Mesothelial cell of epicardium (in vitro differentiated cells): ENCODE measurements at regions not wholly inside any gene's neighbourhood (a gene's known extent, or its start where the extent isn't known, plus 50 kb on each side); places are given as distances from the start of the nearest gene placed in this dataset.

Source experiments
- DNase-seq, 2 experiments: peaks; one replicate each; pipeline ENCODE4 v3.0.0; 2021; ENCODE audit warnings: low spot score in 2 of 2; ENCODE audit not compliant: unreplicated experiment in 2 of 2
- H3K27ac Mint-ChIP-seq: 2 replicates; pipeline ENCODE4 v1.8.0; 2021; ENCODE audit warnings: mixed read lengths
- H3K27me3 Mint-ChIP-seq: 2 replicates; pipeline ENCODE4 v1.8.0; 2021; ENCODE audit warnings: low read depth, mixed read lengths
- H3K36me3 Mint-ChIP-seq: 2 replicates; pipeline ENCODE4 v1.8.0; 2021; ENCODE audit warnings: mixed read lengths
- H3K4me1 Mint-ChIP-seq: 2 replicates; pipeline ENCODE4 v1.8.0; 2021; ENCODE audit warnings: mixed read lengths
- H3K4me3 Mint-ChIP-seq: 2 replicates; pipeline ENCODE4 v1.8.0; 2021; ENCODE audit warnings: mild to moderate bottlenecking, moderate library complexity, mixed read lengths
- H3K9me3 Mint-ChIP-seq: 2 replicates; pipeline ENCODE4 v1.8.0; 2021; ENCODE audit warnings: mixed read lengths
- TF ChIP-seq, protein P1 (sequence below): fragments of 200-600 bp; sonication (generic); IDR thresholded peaks from one replicate; pipeline ENCODE4 v1.5.0; 2021; ENCODE audit warnings: antibody characterized with exemption; ENCODE audit not compliant: unreplicated experiment

DNA sequence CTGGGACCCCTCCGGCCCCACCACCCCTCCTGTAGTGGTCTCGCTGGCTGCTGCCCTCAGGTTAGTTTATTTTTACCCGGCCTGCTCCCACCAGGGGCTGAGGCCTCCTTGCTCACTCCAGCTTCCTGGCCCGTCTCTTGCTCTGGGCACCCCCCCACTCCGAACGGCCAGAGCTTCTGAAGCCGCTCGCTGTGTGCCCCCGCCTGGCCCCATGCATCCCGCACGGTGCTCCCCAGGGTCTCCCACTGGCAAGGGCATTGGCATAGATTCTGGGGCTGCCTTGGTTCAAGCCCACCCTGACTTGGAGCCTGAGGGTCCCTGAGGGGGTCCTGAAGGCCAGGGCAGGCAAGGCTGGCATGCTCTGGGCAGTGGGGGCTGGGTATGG lies 186.4 kb downstream of the SEC14L1 start:
- Mint-ChIP-seq H3K27me3 (no peaks in the 10 kb centered on the region), H3K4me1 (peaks cover 32% of the 10 kb centered on the region), H3K36me3 (no peaks in the 10 kb centered on the region), H3K4me3 (no peak overlapping the region), H3K9me3 (no peaks in the 10 kb centered on the region), H3K27ac (no peak overlapping the region)
- peak in 1 of 2 experiments; percentile 27 for DNase-seq
- TF ChIP-seq, protein P1, sequence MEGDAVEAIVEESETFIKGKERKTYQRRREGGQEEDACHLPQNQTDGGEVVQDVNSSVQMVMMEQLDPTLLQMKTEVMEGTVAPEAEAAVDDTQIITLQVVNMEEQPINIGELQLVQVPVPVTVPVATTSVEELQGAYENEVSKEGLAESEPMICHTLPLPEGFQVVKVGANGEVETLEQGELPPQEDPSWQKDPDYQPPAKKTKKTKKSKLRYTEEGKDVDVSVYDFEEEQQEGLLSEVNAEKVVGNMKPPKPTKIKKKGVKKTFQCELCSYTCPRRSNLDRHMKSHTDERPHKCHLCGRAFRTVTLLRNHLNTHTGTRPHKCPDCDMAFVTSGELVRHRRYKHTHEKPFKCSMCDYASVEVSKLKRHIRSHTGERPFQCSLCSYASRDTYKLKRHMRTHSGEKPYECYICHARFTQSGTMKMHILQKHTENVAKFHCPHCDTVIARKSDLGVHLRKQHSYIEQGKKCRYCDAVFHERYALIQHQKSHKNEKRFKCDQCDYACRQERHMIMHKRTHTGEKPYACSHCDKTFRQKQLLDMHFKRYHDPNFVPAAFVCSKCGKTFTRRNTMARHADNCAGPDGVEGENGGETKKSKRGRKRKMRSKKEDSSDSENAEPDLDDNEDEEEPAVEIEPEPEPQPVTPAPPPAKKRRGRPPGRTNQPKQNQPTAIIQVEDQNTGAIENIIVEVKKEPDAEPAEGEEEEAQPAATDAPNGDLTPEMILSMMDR = no peak

GRCh38 chr17:77327566-77328464 lies 187.0 kb downstream of the SEC14L1 start:
- TF ChIP-seq, protein P1 = no peak
- peaks cover 26% of the 10 kb centered on the region for H3K4me1 Mint-ChIP-seq
- no peaks in the 10 kb centered on the region for H3K36me3 Mint-ChIP-seq
- H3K27ac Mint-ChIP-seq = no peak overlapping the region
- H3K27me3 Mint-ChIP-seq = no peaks in the 10 kb centered on the region
- H3K4me3 Mint-ChIP-seq = no peak overlapping the region
- no peaks in the 10 kb centered on the region for H3K9me3 Mint-ChIP-seq
- peak in 1 of 2 experiments; percentile 21 for DNase-seq

GRCh38 chr17:77328823-77329740 lies 188.3 kb downstream of the SEC14L1 start:
- Mint-ChIP-seq H3K27me3 (no peaks in the 10 kb centered on the region), H3K4me3 (no peak overlapping the region), H3K9me3 (peaks cover 5% of the 10 kb centered on the region), H3K36me3 (no peaks in the 10 kb centered on the region), H3K27ac (no peak overlapping the region), H3K4me1 (peaks cover 14% of the 10 kb centered on the region)
- TF ChIP-seq, protein P1 = no peak
- peak in 1 of 2 experiments; percentile 32 for DNase-seq

- no peak overlapping the region for H3K27ac Mint-ChIP-seq
Observed at GRCh38 chr17:77329741-77330531, 189.2 kb downstream of the SEC14L1 start.

More at GRCh38 chr17:77329741-77330531, 189.2 kb downstream of the SEC14L1 start:
- Mint-ChIP-seq H3K9me3 (peaks cover 5% of the 10 kb centered on the region), H3K4me1 (peaks cover 10% of the 10 kb centered on the region), H3K27me3 (no peaks in the 10 kb centered on the region), H3K4me3 (no peak overlapping the region), H3K36me3 (no peaks in the 10 kb centered on the region)
- peak in 1 of 2 experiments; percentile 36 for DNase-seq
- TF ChIP-seq, protein P1 = no peak
